RWPE2 (cell line): ENCODE measurements at regions not wholly inside any gene's neighbourhood (a gene's known extent, or its start where the extent isn't known, plus 50 kb on each side); places are given as distances from the start of the nearest gene placed in this dataset.

Experiments used
- ATAC-seq: fragments of 200-7000 bp; cut with Tn5 transposase; 3 replicates; pipeline ENCODE4 v1.9.1; 2021; ENCODE audit warnings: low read depth
- DNase-seq: peaks from one replicate; pipeline ENCODE4 v3.0.0-alpha.2; 2020; ENCODE audit warnings: low spot score
- H3K27ac ChIP-seq: fragments of 450-650 bp; 2 replicates; pipeline ENCODE4 v1.5.1; 2017; ENCODE audit warnings: mild to moderate bottlenecking; ENCODE audit not compliant: poor library complexity, severe bottlenecking
- H3K27me3 ChIP-seq: fragments of 250-450 bp; sonication (Bioruptor Pico); 2 replicates; pipeline ENCODE4 v1.5.1; 2021; ENCODE audit warnings: mild to moderate bottlenecking, moderate library complexity; ENCODE audit not compliant: insufficient read depth, poor library complexity, severe bottlenecking
- H3K36me3 ChIP-seq: fragments of 250-450 bp; sonication (Bioruptor Pico); 2 replicates; pipeline ENCODE4 v1.5.1; 2020; ENCODE audit warnings: low read depth, mild to moderate bottlenecking, moderate library complexity
- H3K4me1 ChIP-seq: fragments of 250-450 bp; sonication (Bioruptor Pico); 2 replicates; pipeline ENCODE4 v1.5.1; 2021; ENCODE audit warnings: mild to moderate bottlenecking, moderate library complexity; ENCODE audit not compliant: insufficient read depth, poor library complexity, severe bottlenecking
- H3K4me3 ChIP-seq: fragments of 250-450 bp; sonication (Bioruptor Pico); 2 replicates; pipeline ENCODE4 v1.5.1; 2021; ENCODE audit warnings: mild to moderate bottlenecking, moderate library complexity; ENCODE audit not compliant: severe bottlenecking
- H3K9me3 ChIP-seq: fragments of 250-450 bp; sonication (Bioruptor Pico); 2 replicates; pipeline ENCODE4 v1.5.1; 2021; ENCODE audit warnings: mild to moderate bottlenecking, moderate library complexity; ENCODE audit not compliant: severe bottlenecking
- CTCF ChIP-seq: fragments of 450-650 bp; IDR thresholded peaks from one replicate; pipeline ENCODE4 v1.5.1; 2017; ENCODE audit warnings: mild to moderate bottlenecking, moderate library complexity; ENCODE audit not compliant: poor library complexity, severe bottlenecking

GRCh38 chr21:15604413-15604812 is 125.4 kb upstream of the USP25 start:
- Histone ChIP-seq H3K27ac (peak overlapping the region; percentile 43), H3K4me1 (peaks cover 13% of the 10 kb centered on the region), H3K36me3 (no peaks in the 10 kb centered on the region), H3K27me3 (no peaks in the 10 kb centered on the region), H3K4me3 (no peak overlapping the region), H3K9me3 (no peaks in the 10 kb centered on the region)
- no peak for TF ChIP-seq CTCF
- ATAC-seq (peak; percentile 94), DNase-seq (peak; percentile 73)

GRCh38 chr21:15614766-15615165 is 115.0 kb upstream of the USP25 start:
- Histone ChIP-seq H3K4me1 (peaks cover 24% of the 10 kb centered on the region), H3K27me3 (no peaks in the 10 kb centered on the region), H3K36me3 (no peaks in the 10 kb centered on the region), H3K9me3 (no peaks in the 10 kb centered on the region), H3K4me3 (no peak overlapping the region), H3K27ac (no peak overlapping the region)
- ATAC-seq, result no peak
- no peak for TF ChIP-seq CTCF
- DNase-seq, result no peak

- Histone ChIP-seq H3K36me3 (no peaks in the 10 kb centered on the region), H3K4me3 (no peak overlapping the region), H3K27me3 (no peaks in the 10 kb centered on the region), H3K27ac (peak overlapping the region; percentile 79), H3K9me3 (no peaks in the 10 kb centered on the region), H3K4me1 (peaks cover 24% of the 10 kb centered on the region)
- TF ChIP-seq CTCF, result no peak
- no peak for DNase-seq
- no peak for ATAC-seq
Measured at GRCh38 chr21:15616864-15617574, 112.8 kb upstream of the USP25 start.

GRCh38 chr21:15617964-15618363 is 111.8 kb upstream of the USP25 start:
- Histone ChIP-seq H3K27me3 (no peaks in the 10 kb centered on the region), H3K4me3 (no peak overlapping the region), H3K36me3 (no peaks in the 10 kb centered on the region), H3K9me3 (no peaks in the 10 kb centered on the region), H3K27ac (peak overlapping the region; percentile 79), H3K4me1 (peaks cover 24% of the 10 kb centered on the region)
- no peak for TF ChIP-seq CTCF
- DNase-seq (no peak), ATAC-seq (peak; percentile 95)

- H3K27me3 ChIP-seq, result no peaks in the 10 kb centered on the region
- no peak overlapping the region for H3K4me3 ChIP-seq
- H3K9me3 ChIP-seq, result no peaks in the 10 kb centered on the region
- H3K27ac ChIP-seq, result no peak overlapping the region
- ATAC-seq, result no peak
- peaks cover 35% of the 10 kb centered on the region for H3K4me1 ChIP-seq
- H3K36me3 ChIP-seq, result no peaks in the 10 kb centered on the region
- no peak for TF ChIP-seq CTCF
- no peak for DNase-seq
Measured at GRCh38 chr21:15620892-15621291, 108.9 kb upstream of the USP25 start.
